Breast epithelium (tissue), 3 donors: ENCODE measurements at regions not wholly inside any gene's neighbourhood (a gene's known extent, or its start where the extent isn't known, plus 50 kb on each side); places are given as distances from the start of the nearest gene placed in this dataset.
"Not testable (repeated sequence)": the region's sequence is repeated elsewhere in the genome, so short reads cannot be mapped to it uniquely, and the experiment has no call there.

ENCODE experiments used
- POLR2A ChIP-seq: fragments of 450-650 bp; IDR thresholded peaks from one replicate; pipeline ENCODE4 v1.6.1; 2016; ENCODE audit warnings: antibody characterized with exemption, mild to moderate bottlenecking, moderate library complexity
- TF ChIP-seq, protein P1 (sequence below), 3 donors: fragments of 450-650 bp; IDR thresholded peaks; one replicate each; pipeline ENCODE4 v1.5.1; 2016 to 2017; ENCODE audit warnings: antibody characterized with exemption in 3 of 3, mild to moderate bottlenecking in 3 of 3, moderate library complexity in 3 of 3

DNA sequence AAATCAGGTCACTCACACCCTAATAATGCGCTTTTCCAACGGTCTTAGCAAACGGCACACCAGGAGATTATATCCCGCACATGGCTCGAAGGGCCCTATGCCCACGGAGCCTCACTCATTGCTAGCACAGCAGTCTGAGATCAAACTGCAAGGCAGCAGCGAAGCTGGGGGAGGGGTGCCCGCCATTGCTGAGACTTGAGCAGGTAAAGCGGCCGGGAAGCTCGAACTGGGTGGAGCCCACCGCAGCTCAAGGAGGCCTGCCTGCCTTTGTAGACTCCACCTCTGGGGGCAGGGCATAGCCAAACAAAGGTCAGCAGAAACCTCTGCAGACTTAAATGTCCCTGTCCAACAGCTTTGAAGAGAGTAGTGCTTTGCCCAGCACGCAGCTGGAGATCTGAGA is 432.4 kb upstream of the ADAMTS9 start:
- TF ChIP-seq, protein P1, sequence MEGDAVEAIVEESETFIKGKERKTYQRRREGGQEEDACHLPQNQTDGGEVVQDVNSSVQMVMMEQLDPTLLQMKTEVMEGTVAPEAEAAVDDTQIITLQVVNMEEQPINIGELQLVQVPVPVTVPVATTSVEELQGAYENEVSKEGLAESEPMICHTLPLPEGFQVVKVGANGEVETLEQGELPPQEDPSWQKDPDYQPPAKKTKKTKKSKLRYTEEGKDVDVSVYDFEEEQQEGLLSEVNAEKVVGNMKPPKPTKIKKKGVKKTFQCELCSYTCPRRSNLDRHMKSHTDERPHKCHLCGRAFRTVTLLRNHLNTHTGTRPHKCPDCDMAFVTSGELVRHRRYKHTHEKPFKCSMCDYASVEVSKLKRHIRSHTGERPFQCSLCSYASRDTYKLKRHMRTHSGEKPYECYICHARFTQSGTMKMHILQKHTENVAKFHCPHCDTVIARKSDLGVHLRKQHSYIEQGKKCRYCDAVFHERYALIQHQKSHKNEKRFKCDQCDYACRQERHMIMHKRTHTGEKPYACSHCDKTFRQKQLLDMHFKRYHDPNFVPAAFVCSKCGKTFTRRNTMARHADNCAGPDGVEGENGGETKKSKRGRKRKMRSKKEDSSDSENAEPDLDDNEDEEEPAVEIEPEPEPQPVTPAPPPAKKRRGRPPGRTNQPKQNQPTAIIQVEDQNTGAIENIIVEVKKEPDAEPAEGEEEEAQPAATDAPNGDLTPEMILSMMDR (IDR thresholded peaks at IDR 0.05), result not testable (repeated sequence)
- TF ChIP-seq POLR2A, result not testable (repeated sequence)
